ENCODE measurements at regions not wholly inside any gene's neighbourhood (a gene's known extent, or its start where the extent isn't known, plus 50 kb on each side); places are given as distances from the start of the nearest gene placed in this dataset.

GRCh38 chr10:57962839-57963238 lies 304.9 kb downstream of the IPMK start:
- ChIA-PET RAD21 (ENCODE audit: unreplicated experiment) (no interaction called here), POLR2A (no interaction called here), CTCF (no interaction called here), SMC1A (ENCODE audit: uncharacterized antibody, unreplicated experiment) (interaction anchor here (0.6 kb wide), 1 partner anchor 162 kb away, joined by 3 read pairs; no protein-coding TSS in a partner anchor)
- H3K4me3 ChIP-seq = no peak overlapping the region
- no peak for DNase-seq (ENCODE audit: low read depth, low spot score)
- FAIRE-seq = no peak
- no peaks in the 10 kb centered on the region for H3K79me2 ChIP-seq (ENCODE audit: control insufficient read depth, insufficient read depth, low read length)
- H4K20me1 ChIP-seq (ENCODE audit: control insufficient read depth, insufficient read depth) = no peaks in the 10 kb centered on the region
- TF ChIP-seq RB1 (IDR thresholded peaks at IDR 0.05; ENCODE audit: borderline replicate concordance) (no peak), MLLT1 (IDR thresholded peaks at IDR 0.05) (no peak), ZNF687 (IDR thresholded peaks at IDR 0.05) (no peak), MYB (IDR thresholded peaks at IDR 0.05; ENCODE audit: borderline replicate concordance, low read depth, low read length) (no peak), TCF7 (IDR thresholded peaks at IDR 0.05; ENCODE audit: borderline replicate concordance) (no peak), PRDM15 (CRISPR knock-in tag; IDR thresholded peaks at IDR 0.05) (no peak), ELK1 (IDR thresholded peaks at IDR 0.05; ENCODE audit: low read depth, low read length) (no peak), TBL1XR1 (IDR thresholded peaks at IDR 0.05; ENCODE audit: low read depth, low read length) (no peak), SMAD1 (IDR thresholded peaks at IDR 0.05; ENCODE audit: low read depth, partially characterized antibody) (no peak), TCF12 (IDR thresholded peaks at IDR 0.05; ENCODE audit: low read depth, low read length) (no peak), MYC (IDR thresholded peaks at IDR 0.05; ENCODE audit: insufficient read depth, insufficient read length, insufficient replicate concordance, low read length, severe bottlenecking) (no peak)
- H3K4me2 ChIP-seq (ENCODE audit: control insufficient read depth, insufficient read depth) = no peak overlapping the region
- H3K9ac ChIP-seq (ENCODE audit: control insufficient read depth, insufficient read depth, low read length) = no peak overlapping the region
- no peaks in the 10 kb centered on the region for H3K4me1 ChIP-seq (ENCODE audit: control insufficient read depth, insufficient read depth, low read length)
- H3K27me3 ChIP-seq (replicated peaks in 1 of 2; ENCODE audit: control insufficient read depth in 2 of 2, insufficient read depth in 2 of 2, low read length in 1 of 2) = no peaks in the 10 kb centered on the region
- no TSS peak for BruUV-seq (replicated peaks)
- H3K9me3 ChIP-seq (replicated peaks; ENCODE audit: control insufficient read depth, insufficient read depth, low read length) = no peaks in the 10 kb centered on the region
- no peak for ATAC-seq
- no peaks in the 10 kb centered on the region for H3K36me3 ChIP-seq (ENCODE audit: control insufficient read depth in 2 of 2, insufficient read depth in 2 of 2, low read length in 1 of 2)
- in situ Hi-C loops (cut with MboI) = no loop called here
- intact Hi-C loops (cut with micrococcal nuclease; ENCODE audit: unreplicated experiment) = no loop called here
- H2AFZ ChIP-seq (ENCODE audit: control insufficient read depth, low read depth, low read length) = no peak overlapping the region
- no peak overlapping the region for H3K27ac ChIP-seq (ENCODE audit: control insufficient read depth, insufficient read depth)
- 2% methylated on average over 3 of the region's 3 CpGs for WGBS (ENCODE audit: insufficient coverage, insufficient replicate concordance, low lambda C conversion rate, missing lambda C conversion rate)

All from GM12878 (cell line).